NCI-H774 (cell line): ENCODE measurements at regions not wholly inside any gene's neighbourhood (a gene's known extent, or its start where the extent isn't known, plus 50 kb on each side); places are given as distances from the start of the nearest gene placed in this dataset.

Source experiments
- DNase-seq: peaks from one replicate; lab custom pipeline; 2025; lab: John Stamatoyannopoulos, UW

DNA sequence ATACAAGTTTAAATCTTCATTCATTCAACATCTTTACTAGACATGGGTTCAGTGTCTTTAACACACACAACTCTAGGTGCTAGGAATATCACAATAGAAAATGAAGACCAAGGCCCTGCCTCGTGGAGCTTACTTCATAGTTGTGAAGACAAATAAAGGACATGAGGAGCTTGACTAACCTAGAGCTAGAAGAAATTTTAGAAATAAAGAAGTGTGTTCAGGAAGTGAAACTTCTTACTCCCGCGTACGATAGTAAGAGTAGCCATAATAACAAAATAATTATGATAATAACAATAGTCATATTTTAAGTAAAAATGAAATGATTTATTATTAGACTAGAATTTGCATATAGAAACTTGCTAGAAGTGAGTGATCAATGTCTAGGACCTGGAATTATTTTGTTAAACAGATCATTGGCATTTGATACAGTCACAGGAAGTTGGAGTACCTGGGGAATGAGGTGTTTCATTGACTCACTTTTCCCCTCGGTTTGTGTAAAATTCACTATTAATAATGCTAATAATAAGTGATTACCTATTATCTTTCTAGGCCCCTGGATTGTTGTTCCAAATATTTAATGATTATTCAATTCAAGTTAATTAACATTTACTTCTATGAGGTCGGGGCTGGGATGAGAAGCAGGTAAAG is 331.3 kb downstream of the NSG2 start:
- no peak for DNase-seq

DNA sequence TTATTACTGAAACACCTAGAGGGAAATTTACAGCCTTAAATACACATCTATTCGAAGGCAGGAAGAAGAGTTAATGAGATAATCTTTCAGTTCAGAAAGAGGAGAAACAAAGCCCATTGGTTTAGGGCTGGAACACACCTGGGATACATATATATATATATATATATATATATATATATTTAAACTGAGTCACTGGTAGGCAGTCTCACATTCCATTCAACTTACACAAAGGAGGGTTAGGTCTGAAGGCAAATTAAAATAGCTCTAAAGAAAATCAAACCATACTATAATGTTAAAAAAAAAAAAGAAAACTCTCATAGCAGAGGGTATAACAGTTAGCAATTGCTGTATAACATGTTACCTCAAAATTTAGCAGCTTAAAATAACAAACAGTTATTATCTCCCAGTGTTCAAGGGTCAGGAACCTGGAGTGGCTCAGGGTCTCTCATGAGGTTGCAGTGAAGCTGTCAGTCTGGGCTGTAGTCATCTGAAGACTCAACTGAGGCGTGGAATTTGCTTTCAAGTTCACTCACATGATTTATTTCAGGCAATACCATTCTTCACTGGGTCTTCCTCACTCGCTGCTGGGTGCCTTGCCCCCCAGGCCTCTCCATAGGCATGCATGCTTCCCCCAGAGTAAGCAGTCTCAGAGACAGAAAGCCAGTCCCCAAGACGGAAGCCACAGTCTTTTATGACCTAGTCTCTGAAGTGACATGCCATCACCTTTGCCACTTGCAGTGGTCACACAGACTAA is 332.8 kb downstream of the NSG2 start:
- no peak for DNase-seq

DNA sequence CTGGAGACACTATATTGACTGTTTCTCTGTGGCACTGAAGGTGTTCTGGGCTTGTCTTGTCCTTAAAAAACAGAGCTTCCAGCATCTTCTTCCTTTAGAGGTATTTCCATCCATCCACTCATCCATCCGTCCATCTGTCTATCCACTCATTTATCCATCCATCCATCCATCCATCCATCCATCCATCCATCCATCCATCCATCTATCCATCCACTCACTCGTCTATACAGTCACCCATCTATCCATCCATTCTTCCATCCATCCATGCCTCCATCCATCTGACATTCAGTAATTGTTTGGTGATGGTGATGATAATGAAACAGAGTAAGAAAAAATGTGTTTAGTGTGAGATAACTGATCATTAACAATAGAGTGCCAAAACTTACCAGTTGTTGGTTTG is 334.8 kb downstream of the NSG2 start:
- no peak for DNase-seq

DNA sequence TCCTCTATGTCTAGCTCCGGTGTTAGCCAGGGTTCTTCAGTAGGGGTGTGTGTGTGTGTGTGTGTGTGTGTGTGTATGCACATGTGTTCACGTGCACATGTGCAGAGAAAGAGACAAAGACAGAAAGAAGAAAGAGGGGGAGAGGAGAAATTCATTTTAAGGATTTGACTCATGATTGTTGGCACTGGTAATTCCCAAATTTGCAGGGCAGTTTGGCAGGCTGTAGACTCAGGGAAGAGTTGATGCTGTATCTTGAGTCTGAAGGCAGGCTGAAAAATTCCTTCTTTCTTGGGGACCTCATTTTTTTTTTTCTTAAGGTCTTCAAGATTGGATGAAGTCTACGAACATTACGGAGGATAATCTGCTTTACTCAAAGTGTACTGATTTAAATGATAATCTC is 335.7 kb downstream of the NSG2 start:
- DNase-seq = no peak

DNA sequence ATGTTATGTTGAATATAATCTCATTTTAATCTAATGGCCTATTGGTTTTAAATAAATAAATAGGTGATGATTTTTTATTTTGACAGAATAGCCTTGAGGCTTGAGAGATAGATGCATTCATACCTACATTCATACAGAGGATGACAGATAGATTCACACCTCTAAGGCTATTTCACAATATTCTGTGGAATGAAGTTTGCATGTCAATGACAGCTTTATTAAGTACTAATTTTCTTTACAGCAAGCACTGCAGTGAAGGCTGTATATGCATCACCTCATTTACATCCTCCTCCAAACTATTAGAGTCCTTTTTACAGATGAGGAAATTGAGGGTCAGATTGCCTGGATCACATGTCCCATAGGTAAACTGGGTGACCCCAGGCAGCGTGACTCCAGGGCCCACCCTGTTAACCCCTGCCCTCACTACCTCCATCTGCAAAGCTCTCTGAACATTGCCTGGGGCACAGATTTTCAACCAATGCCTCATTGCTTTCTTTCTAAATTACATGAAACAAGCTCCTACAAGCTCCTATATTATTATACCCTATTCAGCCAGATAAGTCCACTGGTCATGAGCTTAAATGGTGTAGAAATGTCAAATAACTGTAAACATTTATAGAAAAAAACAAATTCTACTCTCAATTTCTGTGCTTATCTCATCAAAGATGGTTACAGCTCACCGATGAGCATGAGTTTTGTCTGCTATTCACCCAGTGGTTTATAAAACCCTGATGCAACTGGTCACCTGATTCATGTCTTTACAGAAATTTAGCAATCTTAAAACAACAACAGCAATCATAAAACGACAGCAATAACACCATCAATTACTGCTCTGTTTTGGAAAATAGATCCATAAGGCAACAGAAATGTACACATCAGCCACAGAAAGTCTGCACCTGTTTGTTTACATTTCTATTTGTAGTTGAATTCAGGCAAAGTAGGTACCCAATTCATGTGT is 338.0 kb downstream of the NSG2 start:
- no peak for DNase-seq

DNA sequence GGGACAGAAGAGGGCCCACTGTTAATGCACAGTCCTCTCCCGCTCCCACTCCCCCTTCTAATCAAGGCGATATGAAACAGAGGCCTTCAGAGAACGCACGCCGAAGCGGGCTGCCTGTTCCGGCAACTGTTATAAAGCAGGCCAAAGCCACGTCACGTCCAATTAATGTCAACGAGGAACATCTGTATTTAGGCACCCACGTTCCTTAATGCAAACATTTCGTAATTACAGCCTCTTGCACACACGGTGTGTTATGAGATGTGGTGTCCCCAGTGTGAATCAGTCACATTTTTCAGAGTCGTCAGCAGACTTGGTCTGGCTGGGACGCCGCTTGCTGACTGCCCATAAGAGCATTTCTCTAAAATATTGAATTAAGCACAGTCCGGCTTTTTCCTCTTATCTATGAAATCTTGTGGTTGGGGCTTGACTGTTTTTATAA is 339.0 kb downstream of the NSG2 start:
- no peak for DNase-seq

DNA sequence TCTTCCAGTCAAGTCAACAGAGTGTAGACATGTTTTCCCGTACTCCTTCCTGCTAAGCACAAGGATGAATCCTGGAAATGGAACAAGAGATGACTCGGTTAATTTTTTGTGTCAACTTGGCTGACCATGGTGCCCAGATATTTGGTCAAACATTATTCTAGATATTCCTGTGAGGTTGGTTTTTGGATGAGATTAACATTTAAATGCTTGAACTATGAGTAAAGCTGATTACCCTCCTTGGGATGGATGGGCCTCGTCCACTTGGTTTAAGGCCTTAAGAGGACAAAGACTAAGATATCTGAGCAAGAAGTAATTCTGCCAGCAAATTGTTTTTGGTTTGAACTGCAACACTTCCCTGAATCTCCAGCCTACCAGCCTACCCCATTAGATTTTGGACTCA is 338.1 kb upstream of the MSX2 start:
- no peak for DNase-seq

DNA sequence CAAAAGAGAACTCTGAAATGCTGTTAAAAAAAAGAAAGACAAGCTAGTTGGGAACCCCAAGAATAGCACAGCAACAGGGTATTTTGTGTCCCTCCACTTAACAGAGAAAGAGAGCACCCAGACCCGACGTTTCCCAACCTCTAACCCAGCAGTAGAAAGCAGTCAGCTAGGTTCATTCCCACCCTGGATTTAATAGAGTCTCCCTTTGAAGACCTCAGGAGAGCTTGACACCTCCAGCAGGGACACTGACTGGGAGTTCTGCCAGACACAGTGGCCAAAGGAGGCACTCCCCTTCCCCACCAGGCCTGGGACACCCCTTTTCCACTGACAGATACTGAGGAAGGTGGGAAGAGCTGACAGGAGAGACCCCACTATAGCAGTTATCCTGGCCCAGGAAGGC is 337.5 kb upstream of the MSX2 start:
- DNase-seq = no peak

DNA sequence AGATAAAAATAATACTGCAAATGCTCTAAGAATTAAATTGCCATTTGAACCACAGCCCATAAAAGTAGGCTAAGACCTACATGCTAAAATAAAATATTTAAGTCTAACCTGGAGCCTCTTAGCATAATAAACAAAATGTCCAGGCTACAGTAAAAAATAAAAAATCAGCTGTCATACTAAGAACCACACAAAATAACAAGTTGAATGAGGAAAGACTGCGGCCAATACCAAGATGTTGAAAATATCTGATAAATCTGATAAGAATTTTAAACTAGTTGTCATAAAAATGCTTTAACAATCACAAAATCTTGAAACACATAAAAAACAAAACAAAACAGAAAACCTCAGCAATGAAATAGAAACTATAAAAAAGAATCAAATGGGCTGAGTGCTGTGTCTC is 336.9 kb upstream of the MSX2 start:
- DNase-seq = no peak

DNA sequence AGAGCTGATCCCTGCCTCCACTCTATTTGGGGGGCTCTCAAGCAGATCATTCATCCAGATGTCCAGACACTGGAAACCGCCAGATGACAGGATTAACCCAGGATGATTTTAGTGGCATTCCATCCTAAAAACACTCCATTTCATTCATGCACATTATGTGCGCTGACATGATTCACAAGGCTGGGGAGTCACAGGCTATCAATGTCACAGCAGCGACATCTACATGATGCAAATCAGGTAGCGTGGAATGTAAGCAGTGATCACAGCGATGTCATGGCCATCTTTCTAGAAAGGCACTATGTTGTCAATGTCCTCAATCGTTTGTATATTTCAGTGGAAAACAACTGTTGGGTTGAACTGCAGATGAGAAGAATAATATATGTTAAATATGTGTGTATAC is 331.5 kb upstream of the MSX2 start:
- DNase-seq = no peak

DNA sequence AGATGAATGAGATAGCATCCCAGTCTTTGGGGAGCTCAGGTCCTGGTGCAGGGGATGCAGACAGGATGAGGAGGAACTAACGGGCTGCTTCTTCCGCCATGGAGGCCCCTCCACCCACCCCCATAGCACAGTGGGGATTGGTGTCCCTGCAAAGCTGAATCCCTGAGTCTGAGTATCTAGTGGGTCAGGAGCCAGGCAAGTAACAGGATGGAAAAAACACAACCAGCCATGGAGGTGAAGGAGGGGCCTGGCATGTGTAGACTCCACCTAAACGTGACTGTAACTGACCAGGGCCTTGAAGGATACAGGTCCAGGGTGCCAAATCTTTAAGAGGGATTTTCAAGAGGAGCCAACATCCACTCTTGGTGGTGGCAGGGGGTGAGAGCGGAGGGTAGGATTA is 327.8 kb upstream of the MSX2 start:
- no peak for DNase-seq

DNA sequence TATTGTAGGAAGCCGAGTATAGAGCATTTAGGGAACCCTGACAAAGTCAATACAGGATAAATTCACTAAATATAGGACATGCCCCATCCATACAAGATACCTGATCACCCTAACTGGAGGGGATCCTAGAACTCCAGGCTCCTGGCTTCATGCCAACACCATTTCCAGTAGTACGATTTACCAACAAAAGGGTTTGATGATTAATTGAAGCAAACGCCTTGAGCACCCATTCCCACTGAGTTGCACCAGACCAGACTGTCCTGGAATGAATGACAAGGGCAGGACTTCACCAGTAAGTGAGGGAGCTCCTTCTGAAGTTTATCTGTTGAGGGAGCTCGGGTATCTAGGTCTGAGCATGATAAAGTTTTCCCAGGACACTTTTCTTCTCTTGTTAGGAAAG is 327.2 kb upstream of the MSX2 start:
- DNase-seq = no peak

DNA sequence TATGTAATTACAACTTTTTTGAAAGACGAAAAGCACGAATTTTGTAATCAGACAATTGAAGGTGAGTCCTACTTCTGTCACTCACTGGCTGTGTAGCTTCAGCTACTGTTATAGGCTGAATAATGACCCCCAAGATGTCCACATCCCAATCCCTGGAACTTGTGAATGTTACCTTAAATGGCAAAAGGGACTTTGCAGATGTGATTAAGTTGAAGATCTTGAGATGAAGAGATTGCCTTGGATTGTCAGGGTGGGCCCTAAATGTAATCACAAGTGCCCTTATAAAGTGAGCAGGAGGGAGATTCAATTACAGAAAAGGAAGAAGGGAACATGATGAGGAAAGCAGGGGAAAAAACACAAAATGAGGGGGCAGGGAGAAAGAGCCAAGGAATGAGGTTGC is 326.2 kb upstream of the MSX2 start:
- DNase-seq = no peak

DNA sequence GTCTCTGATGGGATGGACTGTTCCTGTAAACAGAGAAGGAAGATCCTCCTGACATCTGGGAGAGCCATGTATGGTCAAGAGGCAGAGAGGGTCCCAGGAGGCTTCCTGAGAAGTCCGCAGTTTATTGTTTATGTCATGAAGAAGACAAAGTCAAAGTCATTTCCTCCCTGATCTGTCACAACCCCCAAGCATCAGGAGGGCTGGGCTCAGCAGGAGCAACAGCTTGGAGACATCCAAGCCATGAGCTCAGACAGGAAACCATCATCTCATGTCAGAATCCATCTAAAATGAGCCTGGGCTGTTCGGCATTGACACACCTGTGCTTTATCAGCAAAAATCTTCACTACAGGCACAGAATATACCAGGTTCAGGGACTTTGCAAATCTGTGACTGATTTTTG is 325.0 kb upstream of the MSX2 start:
- DNase-seq = no peak

DNA sequence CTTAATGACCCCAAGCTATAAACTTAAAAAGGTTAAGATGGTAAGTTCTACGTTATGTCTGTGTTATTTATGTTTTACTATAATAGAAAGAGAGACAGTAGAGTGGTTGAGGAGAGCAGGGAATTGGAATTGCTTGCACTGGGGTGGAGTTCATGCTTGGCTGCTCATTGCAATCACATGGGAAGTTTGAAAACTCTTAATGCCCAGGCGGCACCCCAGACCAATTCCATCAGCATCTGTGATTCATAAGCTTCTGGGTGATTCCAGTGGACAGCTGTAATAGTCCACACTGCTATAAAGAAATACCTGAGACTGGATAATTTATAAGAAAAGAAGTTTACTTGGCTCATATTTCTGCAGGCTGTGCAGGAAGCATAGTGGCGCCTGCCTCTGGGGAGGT is 323.9 kb upstream of the MSX2 start:
- no peak for DNase-seq

DNA sequence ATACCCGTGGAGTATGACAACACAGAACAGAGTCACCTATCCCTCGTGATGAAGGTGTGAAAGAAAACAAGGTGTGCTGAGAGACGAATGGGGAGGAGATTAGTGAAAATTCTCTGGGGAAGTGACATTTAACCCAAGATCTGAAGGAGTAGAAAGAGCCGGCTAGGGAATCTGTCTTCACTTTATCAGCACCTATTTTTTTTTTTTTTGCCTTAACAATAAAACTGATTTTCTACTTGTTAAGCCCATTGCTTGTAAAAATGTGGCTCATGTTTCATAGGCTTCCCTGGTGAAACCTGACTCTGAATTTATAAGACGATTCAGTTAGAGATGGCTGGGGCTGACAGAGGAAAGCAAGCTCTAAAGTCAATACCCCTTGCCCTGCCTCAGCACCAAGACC is 322.6 kb upstream of the MSX2 start:
- DNase-seq = no peak

DNA sequence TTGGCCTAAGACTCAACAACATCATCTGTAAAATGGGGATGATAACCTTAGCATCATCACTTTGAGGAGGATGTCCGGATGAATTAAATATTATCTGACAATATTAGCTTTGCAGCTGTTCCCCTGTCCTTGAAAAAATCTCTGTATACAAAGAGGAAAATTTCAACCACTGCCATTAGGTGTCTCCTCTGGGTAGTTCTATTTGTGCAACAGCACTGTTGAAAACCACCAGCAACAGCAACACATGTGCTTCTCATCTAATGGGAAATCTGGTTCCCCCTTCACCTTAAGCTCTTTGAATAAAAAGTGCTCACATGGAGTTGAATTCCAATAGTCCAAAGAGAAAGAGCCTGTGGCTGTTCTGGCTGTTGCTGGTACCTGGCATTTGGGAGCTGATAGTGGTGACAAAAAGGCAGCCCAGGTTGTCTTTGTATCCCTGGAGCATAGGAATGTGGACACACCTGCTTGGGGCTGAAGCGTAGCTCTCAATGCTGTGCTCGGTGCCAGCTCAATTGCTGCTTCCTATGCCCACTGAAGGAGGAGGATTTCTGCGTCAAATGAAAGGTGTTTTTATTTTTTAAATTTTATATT is 322.1 kb upstream of the MSX2 start:
- no peak for DNase-seq

DNA sequence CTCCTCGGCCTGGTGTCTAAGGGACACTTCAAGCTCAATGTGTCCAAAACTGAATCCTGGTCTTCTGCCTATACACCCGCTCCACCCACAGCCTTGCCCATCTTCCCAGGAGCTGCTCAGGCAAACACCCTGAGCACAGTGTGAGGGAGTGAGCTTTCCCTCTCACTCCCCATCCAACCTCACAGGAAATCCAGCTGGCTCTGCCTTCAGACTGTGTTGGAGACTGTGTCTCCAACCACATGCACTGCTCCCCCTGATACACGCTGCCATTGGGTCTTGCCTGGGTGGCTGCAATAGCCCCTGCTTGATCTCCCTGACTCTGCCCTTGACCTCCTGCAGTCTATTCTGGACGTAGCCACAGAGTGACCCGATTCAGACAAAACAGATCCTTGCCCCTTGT is 319.5 kb upstream of the MSX2 start:
- no peak for DNase-seq

DNA sequence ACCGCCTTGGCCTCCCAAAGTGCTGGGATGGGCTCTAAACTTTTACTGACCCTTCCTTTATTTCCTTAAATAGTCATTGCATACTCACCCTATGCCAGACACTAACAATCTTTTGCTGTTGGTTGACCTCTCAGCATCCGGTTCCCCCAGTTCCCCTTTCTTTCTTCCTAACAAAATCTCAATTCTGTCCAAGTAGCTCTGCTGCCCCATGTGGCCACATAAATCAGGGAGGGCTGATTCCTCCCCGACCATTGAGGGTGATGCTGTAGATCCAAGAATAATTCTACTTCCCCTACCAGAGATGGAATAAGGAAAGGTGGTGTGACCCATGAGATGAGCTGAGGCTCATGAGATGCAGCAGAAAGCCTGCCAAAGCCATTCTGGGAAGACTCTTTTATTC is 315.3 kb upstream of the MSX2 start:
- DNase-seq = no peak

DNA sequence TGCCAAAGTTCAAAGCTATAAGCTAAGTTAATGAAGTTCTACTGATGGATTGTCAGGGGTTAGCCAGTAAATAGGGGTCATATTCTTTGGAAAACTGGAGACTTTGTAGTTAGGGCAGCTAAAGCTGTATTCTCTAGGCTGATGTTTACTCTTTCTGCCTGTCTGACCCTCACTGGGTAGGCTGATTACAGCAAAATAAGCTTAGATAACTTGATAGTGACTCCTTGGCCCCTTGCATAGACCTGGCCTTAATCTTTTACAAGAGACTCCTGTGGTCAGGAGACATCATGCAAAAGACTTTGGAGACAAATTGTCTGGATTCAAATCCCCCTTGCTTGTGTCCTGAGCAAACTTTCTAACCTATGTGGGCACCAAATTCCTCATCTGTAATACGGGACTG is 314.4 kb upstream of the MSX2 start:
- no peak for DNase-seq

DNA sequence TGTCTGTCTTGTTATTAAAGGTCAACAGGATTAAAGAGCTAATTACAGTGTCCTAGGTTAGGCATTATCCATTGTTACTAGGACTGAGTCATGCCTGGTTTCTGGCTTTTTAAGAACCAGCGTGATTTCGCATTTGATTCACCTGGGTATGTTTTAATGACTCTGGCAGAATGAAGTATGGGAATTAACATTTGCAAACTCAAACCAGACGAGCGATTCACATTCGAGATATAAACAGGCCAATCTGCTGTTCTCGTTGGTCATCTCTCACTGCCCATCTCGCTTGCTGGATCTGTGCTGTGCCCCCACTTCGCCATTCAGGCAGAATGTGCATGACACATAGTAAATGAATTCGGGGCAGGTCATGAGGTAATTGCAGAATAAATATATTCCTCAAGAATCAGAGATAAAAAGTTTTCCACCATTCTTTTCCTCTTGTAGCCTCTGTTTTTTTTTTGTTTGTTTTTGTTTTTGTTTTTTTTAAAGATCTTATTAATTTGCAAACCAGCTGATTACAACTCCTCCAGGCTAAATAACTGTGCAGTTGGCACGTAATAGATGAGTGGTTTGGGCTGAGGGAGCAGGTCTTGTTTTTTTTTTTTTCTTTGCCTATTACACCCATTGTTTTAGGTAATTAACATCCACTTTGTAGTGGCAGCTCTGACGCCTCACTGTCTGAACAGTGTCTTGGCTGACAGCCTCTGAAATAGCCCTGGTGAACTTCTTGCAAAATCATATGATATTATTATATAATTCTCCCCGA is 313.5 kb upstream of the MSX2 start:
- no peak for DNase-seq

DNA sequence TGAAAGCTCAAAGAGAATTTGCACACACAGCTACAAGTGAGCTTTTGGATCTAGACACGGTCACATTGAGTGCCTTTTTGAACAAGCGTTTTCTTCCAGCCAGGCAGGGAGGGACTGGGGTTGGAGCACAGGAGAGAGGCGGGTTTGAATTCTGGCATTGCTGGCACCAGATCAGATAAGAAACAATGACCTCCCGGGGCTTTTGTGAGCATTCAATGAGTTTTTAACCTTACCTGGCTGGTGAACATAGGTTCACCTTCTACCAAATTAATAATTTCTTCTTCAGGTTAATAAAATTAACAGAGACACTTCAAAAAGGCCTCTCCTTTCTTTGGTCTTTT is 312.9 kb upstream of the MSX2 start:
- DNase-seq = no peak
